ENCODE measurements at regions not wholly inside any gene's neighbourhood (a gene's known extent, or its start where the extent isn't known, plus 50 kb on each side); places are given as distances from the start of the nearest gene placed in this dataset.
"Not testable (repeated sequence)": the region's sequence is repeated elsewhere in the genome, so short reads cannot be mapped to it uniquely, and the experiment has no call there.

GRCh38 chr12:75787146-75787545, 244.4 kb downstream of the PHLDA1 start:
- not testable (repeated sequence) for TF ChIP-seq ZNF280D (CRISPR knock-in tag; IDR thresholded peaks at IDR 0.05); ZNF782 (CRISPR knock-in tag; IDR thresholded peaks at IDR 0.05; ENCODE audit: borderline replicate concordance); CREB1 (IDR thresholded peaks at IDR 0.05); CREB1 (CRISPR knock-in tag; IDR thresholded peaks at IDR 0.05); ZFYVE20 (CRISPR knock-in tag; IDR thresholded peaks at IDR 0.05; ENCODE audit: borderline replicate concordance, low read depth)
